ENCODE measurements at regions not wholly inside any gene's neighbourhood (a gene's known extent, or its start where the extent isn't known, plus 50 kb on each side); places are given as distances from the start of the nearest gene placed in this dataset.

- ATAC-seq (ENCODE audit: low read depth) = no peak
- Histone ChIP-seq H4K8ac (ENCODE audit: low read depth in 2 of 2, low read length in 2 of 2) (no peak overlapping the region), H2BK120ac (ENCODE audit: low read depth, low read length) (no peak overlapping the region), H3K4me3 (ENCODE audit: insufficient read depth, low read depth, low read length) (no peak overlapping the region), H2AFZ (replicated peaks; ENCODE audit: low read length, poor library complexity) (no peak overlapping the region), H2BK15ac (ENCODE audit: low read depth, low read length) (no peak overlapping the region), H3K9me1 (ENCODE audit: insufficient read depth, low read length) (no peaks in the 10 kb centered on the region), H4K20me1 (ENCODE audit: insufficient read depth, low read length) (no peaks in the 10 kb centered on the region), H3K27me3 (ENCODE audit: control insufficient read depth, insufficient read depth, low read length) (no peaks in the 10 kb centered on the region), H3K27ac (ENCODE audit: insufficient read depth, low read length) (no peak overlapping the region), H3K9ac (ENCODE audit: low read depth, low read length) (no peak overlapping the region), H3K4ac (ENCODE audit: low read depth, low read length) (no peak overlapping the region), H3K79me1 (ENCODE audit: low read depth in 1 of 2, low read length in 2 of 2) (no peaks in the 10 kb centered on the region), H3K14ac (replicated peaks; ENCODE audit: low read depth, low read length) (no peak overlapping the region), H2AK5ac (ENCODE audit: low read depth, low read length) (no peak overlapping the region), H2BK5ac (ENCODE audit: low read depth, low read length, poor library complexity, severe bottlenecking) (no peak overlapping the region), H2AK9ac (replicated peaks; ENCODE audit: low read depth, low read length, poor library complexity) (no peak overlapping the region), H2BK20ac (ENCODE audit: low read depth, low read length) (no peak overlapping the region), H3K36me3 (ENCODE audit: control insufficient read depth, insufficient read depth, low read length) (no peaks in the 10 kb centered on the region), H3K23ac (ENCODE audit: low read depth, low read length) (no peak overlapping the region), H3K4me1 (ENCODE audit: control insufficient read depth, insufficient read depth, low read length) (no peaks in the 10 kb centered on the region), H4K91ac (ENCODE audit: insufficient read depth, low read depth, low read length) (no peak overlapping the region), H3K9me3 (ENCODE audit: control insufficient read depth, insufficient read depth, low read length) (no peaks in the 10 kb centered on the region), H3K56ac (ENCODE audit: extremely low read depth, insufficient read depth, low read length) (no peak overlapping the region), H4K5ac (ENCODE audit: low read depth, low read length) (no peak overlapping the region), H3K18ac (ENCODE audit: low read depth, low read length) (no peak overlapping the region), H3K4me2 (ENCODE audit: low read depth, low read length) (no peak overlapping the region)
- WGBS, 2 experiments (ENCODE audit: extremely low coverage in 2 of 2, insufficient read length in 1 of 2) = no CpG with 5 or more reads among the region's 1 CpG
- dilution Hi-C loops (cut with HindIII; ENCODE audit: low sequenced_read_pairs, unreplicated experiment) = no loop called here
- BruUV-seq (replicated peaks) = no TSS peak
- POLR2A ChIA-PET (ENCODE audit: unreplicated experiment) = no interaction called here
- CTCF ChIA-PET = no interaction called here
- no peak for DNase-seq
- in situ Hi-C loops (cut with MboI; ENCODE audit: low sequenced_read_pairs) = no loop called here
- TF ChIP-seq ELK1 (IDR thresholded peaks at IDR 0.05; ENCODE audit: borderline replicate concordance, low read depth, low read length) = no peak
- TF ChIP-seq USF2 (IDR thresholded peaks at IDR 0.05; ENCODE audit: low read depth, low read length) = no peak
- intact Hi-C loops (cut with micrococcal nuclease) = no loop called here
Observed at GRCh38 chr4:64824591-64824990, 415.3 kb upstream of the TECRL start.

Data from IMR-90 (cell line).